GM18508 (cell line): ENCODE measurements at regions not wholly inside any gene's neighbourhood (a gene's known extent, or its start where the extent isn't known, plus 50 kb on each side); places are given as distances from the start of the nearest gene placed in this dataset.
A peak's percentile ranks its signal among the peaks of the same experiment; 100 is the strongest.

Experiments
- ATAC-seq: cut with Tn5 transposase; IDR thresholded peaks from one replicate; pipeline ENCODE4 v1.9.1; 2021; ENCODE audit warnings: moderate number of reproducible peaks; ENCODE audit not compliant: insufficient read depth, unreplicated experiment

GRCh38 chr5:145708169-145708568 is 127.0 kb downstream of the PRELID2 start:
- no peak for ATAC-seq

- no peak for ATAC-seq
These were observed 130.4 kb downstream of the PRELID2 start for GRCh38 chr5:145704724-145705123.

- no peak for ATAC-seq
These were observed 131.3 kb downstream of the PRELID2 start for GRCh38 chr5:145703856-145704255.

GRCh38 chr5:145701404-145701803 is 133.7 kb downstream of the PRELID2 start:
- no peak for ATAC-seq

GRCh38 chr5:145699846-145700245 is 135.3 kb downstream of the PRELID2 start:
- ATAC-seq = no peak

GRCh38 chr5:145697251-145697990 is 137.7 kb downstream of the PRELID2 start:
- peak; percentile 88 for ATAC-seq

GRCh38 chr5:145689235-145689634 is 145.9 kb downstream of the PRELID2 start:
- peak; percentile 82 for ATAC-seq

- no peak for ATAC-seq
These were observed 147.2 kb downstream of the PRELID2 start for GRCh38 chr5:145687943-145688342.

GRCh38 chr5:145685417-145685816 is 149.7 kb downstream of the PRELID2 start:
- no peak for ATAC-seq

GRCh38 chr5:145683431-145683830 is 151.7 kb downstream of the PRELID2 start:
- no peak for ATAC-seq

- no peak for ATAC-seq
These were observed 152.8 kb downstream of the PRELID2 start for GRCh38 chr5:145682197-145682899.

- ATAC-seq = peak; percentile 97
These were observed 153.5 kb downstream of the PRELID2 start for GRCh38 chr5:145681686-145682085.

- no peak for ATAC-seq
These were observed 153.9 kb downstream of the PRELID2 start for GRCh38 chr5:145681216-145681615.

GRCh38 chr5:145680767-145681166 is 154.4 kb downstream of the PRELID2 start:
- ATAC-seq = no peak

- ATAC-seq = no peak
These were observed 155.0 kb downstream of the PRELID2 start for GRCh38 chr5:145680169-145680568.

- no peak for ATAC-seq
These were observed 156.9 kb downstream of the PRELID2 start for GRCh38 chr5:145678255-145678654.

- no peak for ATAC-seq
These were observed 161.4 kb downstream of the PRELID2 start for GRCh38 chr5:145673786-145674185.

- no peak for ATAC-seq
These were observed 166.4 kb downstream of the PRELID2 start for GRCh38 chr5:145668714-145669113.

GRCh38 chr5:145667742-145668141 is 167.4 kb downstream of the PRELID2 start:
- no peak for ATAC-seq

GRCh38 chr5:145666591-145666990 is 168.6 kb downstream of the PRELID2 start:
- ATAC-seq = no peak

GRCh38 chr5:145661737-145662485 is 173.2 kb downstream of the PRELID2 start:
- ATAC-seq = no peak
